HL-60/S4 treated with retinoic acid at 250 ng/mL for 4 days and 3 days (cell line): ENCODE measurements at regions not wholly inside any gene's neighbourhood (a gene's known extent, or its start where the extent isn't known, plus 50 kb on each side); places are given as distances from the start of the nearest gene placed in this dataset.
"Not testable (repeated sequence)": the region's sequence is repeated elsewhere in the genome, so short reads cannot be mapped to it uniquely, and the experiment has no call there.

Experiments
- in situ Hi-C: fragments of 300-500 bp; cut with MboI; formaldehyde crosslinking; loops from 2 replicates; pipeline ENCODE4 v1.7.0; 2022; ENCODE audit warnings: low sequenced_read_pairs

DNA sequence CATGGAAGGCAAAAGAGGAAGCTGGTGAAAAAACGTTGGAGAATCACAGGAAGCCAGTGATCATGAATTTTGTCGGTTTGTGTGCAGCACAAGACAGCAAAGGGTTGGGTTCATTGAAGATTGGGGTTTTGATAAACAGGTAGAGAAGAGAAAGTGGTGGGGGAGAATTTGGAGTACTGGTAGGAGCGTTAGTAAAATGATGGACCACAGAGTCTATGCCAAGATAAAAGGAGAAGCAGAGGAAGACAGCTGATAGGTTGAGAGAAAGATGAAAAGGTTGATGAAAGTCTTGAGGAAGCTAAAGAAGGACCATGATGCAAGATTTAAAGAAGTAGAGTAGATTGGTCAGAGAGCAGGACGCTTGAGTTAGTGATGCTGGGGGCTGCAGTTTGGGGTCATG lies 156.8 kb upstream of the POU3F1 start:
- in situ Hi-C loops, result no loop called here

- in situ Hi-C loops, result no loop called here
These were observed 154.8 kb upstream of the POU3F1 start for GRCh38 chr1:38201431-38201830.

GRCh38 chr1:38198621-38199020 lies 152.0 kb upstream of the POU3F1 start:
- in situ Hi-C loops, result no loop called here

DNA sequence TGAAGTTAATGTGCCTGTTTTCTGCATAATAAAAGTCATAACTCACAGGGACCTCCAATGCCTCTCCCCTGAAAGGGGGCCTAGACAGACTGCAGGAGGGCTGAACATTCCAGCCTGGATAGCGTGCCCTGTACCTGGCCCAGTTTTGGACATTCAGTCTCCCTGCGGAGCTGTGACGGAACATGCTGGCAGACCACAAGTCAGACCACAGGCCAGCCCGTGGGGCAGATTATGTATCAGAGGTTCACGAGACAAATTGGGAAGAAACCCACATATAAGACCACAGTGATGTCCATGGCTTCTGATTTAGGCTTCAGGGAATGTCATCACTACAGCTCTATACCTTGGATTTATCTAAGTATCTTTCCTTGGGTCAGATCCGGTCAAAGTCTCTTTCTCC lies 151.5 kb upstream of the POU3F1 start:
- in situ Hi-C loops, result no loop called here

GRCh38 chr1:38197312-38198061 lies 150.9 kb upstream of the POU3F1 start:
- in situ Hi-C loops, result no loop called here

DNA sequence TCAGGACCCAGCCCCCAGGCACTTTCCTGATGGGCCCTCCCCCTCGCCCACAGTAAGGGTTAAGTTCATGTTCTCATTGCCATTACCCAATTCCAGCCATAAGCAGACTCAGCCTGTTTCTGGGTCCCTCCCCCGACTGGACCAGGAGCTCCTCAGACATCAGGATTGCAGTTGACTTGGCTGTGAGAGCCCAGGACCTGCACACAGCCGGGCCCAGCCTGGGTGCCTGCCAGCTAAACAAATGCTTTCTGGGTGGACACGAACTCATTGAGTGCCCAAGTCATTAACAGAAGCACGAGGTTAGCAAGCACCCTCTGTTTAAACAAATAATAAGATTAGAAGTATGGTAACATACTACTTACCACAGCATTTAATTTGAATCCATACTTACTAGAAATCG lies 147.9 kb upstream of the POU3F1 start:
- in situ Hi-C loops, result no loop called here

GRCh38 chr1:38193040-38193439 lies 146.4 kb upstream of the POU3F1 start:
- in situ Hi-C loops, result no loop called here

DNA sequence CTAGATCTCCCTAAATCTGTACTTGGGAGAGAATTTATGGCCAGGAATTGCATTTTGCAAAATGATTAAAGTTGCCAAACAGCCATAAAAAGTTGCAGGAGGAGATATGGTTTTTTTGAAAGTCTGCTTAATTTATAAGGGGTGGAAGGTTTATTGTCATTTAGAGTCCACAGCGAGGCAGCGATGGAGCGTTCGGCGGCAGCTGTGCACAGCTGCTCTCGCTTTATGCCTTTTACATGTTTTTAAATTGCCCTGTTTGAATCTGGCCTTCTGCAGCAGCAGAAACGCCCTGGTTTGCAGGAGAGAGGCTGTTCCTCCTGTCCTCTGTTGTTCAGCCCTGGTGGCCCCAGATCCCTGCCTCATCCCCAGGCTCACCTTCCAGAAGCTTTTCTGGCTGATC lies 144.9 kb upstream of the POU3F1 start:
- in situ Hi-C loops, result no loop called here

DNA sequence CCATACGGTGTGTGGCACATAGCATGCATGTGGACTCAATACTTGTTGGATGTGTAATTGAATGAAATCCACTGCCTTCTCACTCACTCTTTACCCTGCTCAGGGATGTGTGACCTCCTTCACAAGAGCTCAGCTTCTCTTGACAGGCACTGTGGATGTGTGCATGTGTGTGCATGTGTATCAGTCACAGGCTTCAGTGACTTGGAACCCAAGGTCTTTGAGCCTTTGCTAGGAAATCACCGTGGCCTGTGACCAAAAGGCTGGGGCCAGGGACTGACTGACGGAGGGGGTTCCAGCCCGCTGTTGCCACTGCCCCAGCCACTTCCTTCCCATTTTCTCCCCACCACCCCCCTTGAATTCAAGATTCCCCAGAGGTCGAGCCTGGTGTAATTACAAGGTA lies 144.4 kb upstream of the POU3F1 start:
- in situ Hi-C loops, result no loop called here

GRCh38 chr1:38187552-38187951 lies 141.0 kb upstream of the POU3F1 start:
- in situ Hi-C loops, result no loop called here

GRCh38 chr1:38186566-38186965 lies 140.0 kb upstream of the POU3F1 start:
- in situ Hi-C loops, result no loop called here

- in situ Hi-C loops, result no loop called here
These were observed 139.3 kb upstream of the POU3F1 start for GRCh38 chr1:38185913-38186312.

GRCh38 chr1:38183747-38184146 lies 137.2 kb upstream of the POU3F1 start:
- in situ Hi-C loops, result no loop called here

DNA sequence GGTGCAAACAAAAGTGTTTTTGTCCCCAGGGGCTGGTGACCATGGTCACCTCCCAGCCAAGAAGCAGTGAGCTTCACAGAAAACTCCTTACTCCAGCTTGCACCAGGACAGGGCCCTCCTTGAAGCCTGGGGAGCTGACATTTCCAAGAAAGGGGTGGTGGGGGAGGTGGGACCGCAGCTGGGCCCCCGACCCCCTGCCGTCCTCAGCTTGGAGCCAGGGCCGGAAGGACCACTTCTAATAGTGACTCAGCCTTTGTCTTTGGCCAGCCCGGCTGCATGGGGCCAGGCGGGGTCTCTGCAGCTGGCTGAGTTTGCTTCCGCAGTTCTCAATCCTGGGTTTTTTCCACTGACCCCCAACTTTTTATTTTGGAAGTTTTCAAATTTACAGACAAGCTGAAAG lies 136.5 kb upstream of the POU3F1 start:
- in situ Hi-C loops, result no loop called here

DNA sequence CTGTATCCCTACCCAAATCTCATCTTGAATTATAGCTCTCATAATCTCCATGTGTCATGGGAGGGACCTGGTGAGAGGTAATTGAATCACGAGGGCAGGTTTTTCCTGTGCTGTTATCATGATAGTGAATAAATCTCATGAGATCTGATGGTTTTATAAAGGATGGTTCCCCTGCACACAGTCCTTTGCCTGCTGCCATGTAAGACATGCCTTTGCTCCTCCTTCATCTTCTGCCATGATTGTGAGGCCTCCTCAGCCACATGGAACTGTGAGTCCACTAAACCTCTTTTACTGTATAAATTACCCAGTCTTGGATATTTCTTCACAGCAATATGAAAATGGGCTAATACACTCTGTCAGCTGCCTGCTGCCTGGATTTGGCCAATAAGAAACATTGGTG lies 133.8 kb upstream of the POU3F1 start:
- in situ Hi-C loops, result not testable (repeated sequence)

DNA sequence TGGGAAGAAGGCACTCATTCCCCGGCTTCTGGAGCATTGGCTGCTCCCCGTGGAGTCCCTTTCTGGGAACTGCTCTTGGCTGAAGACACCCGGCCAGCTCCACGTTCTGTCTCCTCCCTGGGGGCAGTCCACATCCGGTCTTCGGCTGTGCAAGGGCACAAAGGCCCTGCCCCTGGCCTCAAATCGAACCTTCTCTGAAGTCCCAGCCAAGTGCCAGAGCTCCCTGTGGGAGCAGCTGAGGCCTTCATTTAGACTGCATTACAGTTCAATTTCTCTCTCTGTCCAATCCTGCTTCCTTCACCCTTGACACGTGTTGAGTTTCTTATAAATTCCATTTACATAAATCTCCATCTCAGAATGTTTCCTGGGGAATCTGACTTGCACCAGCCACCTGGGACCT lies 132.9 kb upstream of the POU3F1 start:
- in situ Hi-C loops, result no loop called here

DNA sequence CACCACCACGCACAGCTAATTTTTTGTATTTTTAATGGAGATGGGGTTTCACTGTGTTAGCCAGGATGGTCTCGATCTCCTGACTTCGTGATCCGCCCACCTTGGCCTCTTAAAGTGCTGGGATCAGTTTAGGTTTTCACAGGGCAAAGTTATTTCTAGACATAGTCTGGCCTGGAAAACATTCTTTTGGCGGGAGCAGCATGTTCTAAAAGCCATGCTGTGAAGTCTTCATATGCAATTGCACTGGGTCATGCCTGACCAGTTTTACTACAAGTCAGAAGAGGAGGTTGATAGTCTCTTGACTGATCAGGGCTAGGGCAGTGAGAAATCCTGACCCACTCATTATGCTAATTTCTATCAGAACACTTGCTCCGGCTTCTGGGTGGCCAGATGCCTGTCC lies 131.6 kb upstream of the POU3F1 start:
- in situ Hi-C loops, result no loop called here

GRCh38 chr1:38175121-38175520 lies 128.5 kb upstream of the POU3F1 start:
- in situ Hi-C loops, result no loop called here

DNA sequence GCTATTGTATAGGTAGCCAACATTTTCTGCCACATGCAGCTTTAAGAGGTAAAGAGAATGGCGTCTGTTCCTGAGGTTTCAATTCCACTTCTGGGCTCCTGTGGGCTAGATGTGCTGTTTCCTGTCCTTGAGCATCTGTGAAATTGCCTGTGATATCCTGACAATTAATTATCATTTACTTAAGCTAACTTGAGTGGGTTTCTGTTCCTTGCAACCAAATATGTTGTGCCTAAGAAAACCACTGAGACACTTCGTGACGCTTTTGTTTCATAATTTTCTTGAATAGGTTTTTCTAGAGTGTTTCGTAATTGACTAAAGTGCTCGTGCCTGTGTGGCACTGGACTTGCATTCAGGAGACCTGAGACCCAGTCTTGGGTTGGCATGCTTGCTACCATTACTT lies 127.3 kb upstream of the POU3F1 start:
- in situ Hi-C loops, result no loop called here

GRCh38 chr1:38173157-38173831 lies 126.7 kb upstream of the POU3F1 start:
- in situ Hi-C loops, result no loop called here

- in situ Hi-C loops, result no loop called here
These were observed 122.5 kb upstream of the POU3F1 start for GRCh38 chr1:38169121-38169520.

- in situ Hi-C loops, result no loop called here
These were observed 121.8 kb upstream of the POU3F1 start for GRCh38 chr1:38168365-38168764.

DNA sequence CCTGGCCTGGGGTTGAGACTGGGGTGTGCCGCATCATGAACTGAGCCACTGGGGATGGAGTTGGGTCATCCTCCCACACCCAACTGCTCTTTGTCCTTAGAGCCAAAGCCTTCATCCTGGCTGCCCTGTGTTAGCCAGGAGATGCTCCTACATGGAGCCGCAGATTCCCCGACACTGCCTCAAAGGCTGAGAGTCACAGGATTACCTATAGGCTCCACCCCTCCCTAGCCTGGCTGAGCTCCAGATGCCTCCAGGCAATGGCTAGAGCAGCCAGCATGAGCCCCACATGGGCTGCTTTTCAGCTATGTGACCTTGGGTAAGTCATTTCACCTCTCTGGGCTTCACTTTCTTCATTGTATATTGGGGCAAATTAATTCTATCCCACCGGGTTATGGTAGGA lies 119.9 kb upstream of the POU3F1 start:
- in situ Hi-C loops, result no loop called here
